ENCODE measurements at regions not wholly inside any gene's neighbourhood (a gene's known extent, or its start where the extent isn't known, plus 50 kb on each side); places are given as distances from the start of the nearest gene placed in this dataset.
"Not testable (repeated sequence)": the region's sequence is repeated elsewhere in the genome, so short reads cannot be mapped to it uniquely, and the experiment has no call there.

GRCh38 chr1:120973836-120974235 is 84.3 kb downstream of the PPIAL4A start:
- not testable (repeated sequence) for DNase-seq, H3K9me3 Mint-ChIP-seq, H3K27me3 Mint-ChIP-seq, H3K4me3 Mint-ChIP-seq, H3K4me1 Mint-ChIP-seq, ATAC-seq, H3K27ac Mint-ChIP-seq

- not testable (repeated sequence) for H3K9me3 Mint-ChIP-seq, H3K4me1 Mint-ChIP-seq, H3K27me3 Mint-ChIP-seq, H3K4me3 Mint-ChIP-seq, H3K27ac Mint-ChIP-seq, DNase-seq, ATAC-seq
These were observed 87.7 kb downstream of the PPIAL4A start for GRCh38 chr1:120977279-120977678.

GRCh38 chr1:120981489-120982094 is 92.0 kb downstream of the PPIAL4A start:
- not testable (repeated sequence) for H3K4me1 Mint-ChIP-seq, H3K27me3 Mint-ChIP-seq, H3K4me3 Mint-ChIP-seq, H3K9me3 Mint-ChIP-seq, H3K27ac Mint-ChIP-seq, DNase-seq
- ATAC-seq = peak; percentile 39

GRCh38 chr1:120994614-120995013 is 105.0 kb downstream of the PPIAL4A start:
- H3K27me3 Mint-ChIP-seq, H3K4me3 Mint-ChIP-seq, H3K4me1 Mint-ChIP-seq, H3K9me3 Mint-ChIP-seq, DNase-seq, H3K27ac Mint-ChIP-seq: not testable (repeated sequence)
- peak; percentile 31 for ATAC-seq

- H3K27ac Mint-ChIP-seq, H3K4me3 Mint-ChIP-seq, H3K9me3 Mint-ChIP-seq, H3K4me1 Mint-ChIP-seq, H3K27me3 Mint-ChIP-seq, DNase-seq: not testable (repeated sequence)
- peak; percentile 99 for ATAC-seq
These were observed 105.5 kb downstream of the PPIAL4A start for GRCh38 chr1:120995025-120995424.

GRCh38 chr1:121001090-121001726 is 111.6 kb downstream of the PPIAL4A start:
- not testable (repeated sequence) for H3K4me3 Mint-ChIP-seq, H3K9me3 Mint-ChIP-seq, H3K4me1 Mint-ChIP-seq, H3K27me3 Mint-ChIP-seq, H3K27ac Mint-ChIP-seq
- DNase-seq = peak in 1 of 2 donors; percentile 19
- ATAC-seq = peak; percentile 98

GRCh38 chr1:121003230-121003629 is 113.7 kb downstream of the PPIAL4A start:
- H3K9me3 Mint-ChIP-seq, H3K27me3 Mint-ChIP-seq, H3K4me3 Mint-ChIP-seq, ATAC-seq, H3K4me1 Mint-ChIP-seq, H3K27ac Mint-ChIP-seq, DNase-seq: not testable (repeated sequence)

GRCh38 chr1:121006826-121007225 is 117.3 kb downstream of the PPIAL4A start:
- not testable (repeated sequence) for H3K4me3 Mint-ChIP-seq, H3K9me3 Mint-ChIP-seq, ATAC-seq, H3K27ac Mint-ChIP-seq, DNase-seq
- Mint-ChIP-seq H3K27me3 (peaks cover 17% of the 10 kb centered on the region), H3K4me1 (peaks cover 18% of the 10 kb centered on the region)

GRCh38 chr1:121007755-121008154 is 118.2 kb downstream of the PPIAL4A start:
- DNase-seq, H3K9me3 Mint-ChIP-seq, ATAC-seq: not testable (repeated sequence)
- H3K27ac Mint-ChIP-seq = peak overlapping the region in 1 of 2 donors; percentile 82
- peaks cover 18% of the 10 kb centered on the region for H3K4me1 Mint-ChIP-seq
- peak overlapping the region; percentile 80 to 83 for H3K4me3 Mint-ChIP-seq
- H3K27me3 Mint-ChIP-seq = peaks cover 17% of the 10 kb centered on the region

GRCh38 chr1:121008512-121009215 is 119.1 kb downstream of the PPIAL4A start:
- peak overlapping the region; percentile 80 to 83 for H3K4me3 Mint-ChIP-seq
- H3K4me1 Mint-ChIP-seq = peaks cover 18% of the 10 kb centered on the region
- H3K9me3 Mint-ChIP-seq = not testable (repeated sequence)
- H3K27ac Mint-ChIP-seq = peak overlapping the region; percentile 64 to 65
- DNase-seq (peak; percentile 23 to 42), ATAC-seq (peak; percentile 49)
- H3K27me3 Mint-ChIP-seq = peaks cover 17% of the 10 kb centered on the region

- not testable (repeated sequence) for H3K9me3 Mint-ChIP-seq
- peaks cover 18% of the 10 kb centered on the region for H3K4me1 Mint-ChIP-seq
- H3K27ac Mint-ChIP-seq = peak overlapping the region; percentile 64 to 69
- ATAC-seq (peak; percentile 88), DNase-seq (peak; percentile 56 to 59)
- H3K4me3 Mint-ChIP-seq = peak overlapping the region; percentile 80 to 83
- H3K27me3 Mint-ChIP-seq = peaks cover 17% of the 10 kb centered on the region
These were observed 119.9 kb downstream of the PPIAL4A start for GRCh38 chr1:121009216-121010057.

- H3K27ac Mint-ChIP-seq, DNase-seq, ATAC-seq, H3K4me3 Mint-ChIP-seq, H3K9me3 Mint-ChIP-seq: not testable (repeated sequence)
- Mint-ChIP-seq H3K4me1 (peaks cover 18% of the 10 kb centered on the region), H3K27me3 (peaks cover 17% of the 10 kb centered on the region)
These were observed 120.6 kb downstream of the PPIAL4A start for GRCh38 chr1:121010141-121010540.

- peaks cover 13% of the 10 kb centered on the region for H3K4me1 Mint-ChIP-seq
- H3K9me3 Mint-ChIP-seq = not testable (repeated sequence)
These were observed 123.6 kb downstream of the PPIAL4A start for GRCh38 chr1:121013181-121013580.

GRCh38 chr1:121016182-121017028 is 126.8 kb downstream of the PPIAL4A start:
- not testable (repeated sequence) for H3K4me1 Mint-ChIP-seq, H3K9me3 Mint-ChIP-seq, H3K27me3 Mint-ChIP-seq
- H3K4me3 Mint-ChIP-seq = peak overlapping the region in 1 of 2 donors; percentile 59
- H3K27ac Mint-ChIP-seq = peak overlapping the region; percentile 92 to 99
- DNase-seq (peak in 1 of 2 donors; percentile 53), ATAC-seq (peak; percentile 94)

More at GRCh38 chr1:121013181-121013580, 123.6 kb downstream of the PPIAL4A start:
- H3K27me3 Mint-ChIP-seq = peaks cover 15% of the 10 kb centered on the region
- not testable (repeated sequence) for ATAC-seq, H3K27ac Mint-ChIP-seq, H3K4me3 Mint-ChIP-seq, DNase-seq

Measured in stimulated activated naive CD8-positive, alpha-beta T cell treated with anti-CD3 and anti-CD28 coated beads, Interleukin-15, amount 100 ng/mL, for 72 hours (primary cell).